GM21360 (cell line): ENCODE measurements at regions not wholly inside any gene's neighbourhood (a gene's known extent, or its start where the extent isn't known, plus 50 kb on each side); places are given as distances from the start of the nearest gene placed in this dataset.

Experiments
- ATAC-seq: cut with Tn5 transposase; IDR thresholded peaks from one replicate; pipeline ENCODE4 v1.9.1; 2021; ENCODE audit warnings: mild to moderate bottlenecking, moderate library complexity; ENCODE audit not compliant: unreplicated experiment

GRCh38 chr6:51511081-51511480 is 576.3 kb downstream of the PKHD1 start:
- ATAC-seq = no peak

GRCh38 chr6:51513891-51514747 is 573.3 kb downstream of the PKHD1 start:
- no peak for ATAC-seq

- no peak for ATAC-seq
Measured at GRCh38 chr6:51514748-51515402, 572.5 kb downstream of the PKHD1 start.

- no peak for ATAC-seq
Measured at GRCh38 chr6:51526049-51526448, 561.4 kb downstream of the PKHD1 start.

- no peak for ATAC-seq
Measured at GRCh38 chr6:51526922-51527321, 560.5 kb downstream of the PKHD1 start.

- no peak for ATAC-seq
Measured at GRCh38 chr6:51528556-51528955, 558.9 kb downstream of the PKHD1 start.

GRCh38 chr6:51529240-51529639 is 558.2 kb downstream of the PKHD1 start:
- no peak for ATAC-seq

GRCh38 chr6:51531623-51532022 is 555.8 kb downstream of the PKHD1 start:
- no peak for ATAC-seq

GRCh38 chr6:51533962-51534361 is 553.5 kb downstream of the PKHD1 start:
- no peak for ATAC-seq

- no peak for ATAC-seq
Measured at GRCh38 chr6:51535327-51535726, 552.1 kb downstream of the PKHD1 start.

GRCh38 chr6:51536728-51537127 is 550.7 kb downstream of the PKHD1 start:
- no peak for ATAC-seq

GRCh38 chr6:51541847-51542246 is 545.6 kb downstream of the PKHD1 start:
- no peak for ATAC-seq

- no peak for ATAC-seq
Measured at GRCh38 chr6:51542475-51542874, 544.9 kb downstream of the PKHD1 start.

GRCh38 chr6:51550243-51550642 is 537.2 kb downstream of the PKHD1 start:
- no peak for ATAC-seq

- ATAC-seq = no peak
Measured at GRCh38 chr6:51552435-51552834, 535.0 kb downstream of the PKHD1 start.

- no peak for ATAC-seq
Measured at GRCh38 chr6:51553246-51554015, 534.0 kb downstream of the PKHD1 start.

GRCh38 chr6:51554029-51554428 is 533.4 kb downstream of the PKHD1 start:
- no peak for ATAC-seq

GRCh38 chr6:51559059-51559458 is 528.4 kb downstream of the PKHD1 start:
- ATAC-seq = no peak

GRCh38 chr6:51562198-51562597 is 525.2 kb downstream of the PKHD1 start:
- ATAC-seq = peak; percentile 89
